CD4-positive, CD25-positive, alpha-beta regulatory T cell (primary cell): ENCODE measurements at regions not wholly inside any gene's neighbourhood (a gene's known extent, or its start where the extent isn't known, plus 50 kb on each side); places are given as distances from the start of the nearest gene placed in this dataset.
A peak's percentile ranks its signal among the peaks of the same experiment; 100 is the strongest.

Source experiments
- ATAC-seq, 2 donors: fragments of 150-1000 bp; cut with Tn5 transposase; one replicate each; pipeline ENCODE4 v1.10.0; 2021; ENCODE audit warnings: low read depth in 2 of 2, moderate number of reproducible peaks in 2 of 2, moderate library complexity in 1 of 2
- DNase-seq, 3 donors: peaks; one replicate each; pipeline versions ENCODE4 v3.0.0 to v3.0.0-alpha.2; 2012 to 2022; ENCODE audit warnings: mixed read lengths in 1 of 3
- H3K27ac ChIP-seq: one replicate; pipeline ENCODE4 v1.7.0; 2013; ENCODE audit warnings: mild to moderate bottlenecking, low read length; ENCODE audit not compliant: insufficient read depth, poor library complexity, severe bottlenecking
- H3K27me3 ChIP-seq: one replicate; pipeline ENCODE4 v1.7.0; 2013; ENCODE audit warnings: low read length; ENCODE audit not compliant: control insufficient read depth, insufficient read depth
- H3K36me3 ChIP-seq: one replicate; pipeline ENCODE4 v1.7.0; 2013; ENCODE audit warnings: mild to moderate bottlenecking, low read length, moderate library complexity; ENCODE audit not compliant: control insufficient read depth, insufficient read depth
- H3K4me1 ChIP-seq: 2 replicates; pipeline ENCODE4 v1.7.0; 2013; ENCODE audit warnings: mild to moderate bottlenecking, low read length; ENCODE audit not compliant: insufficient read depth, control insufficient read depth, poor library complexity, severe bottlenecking
- H3K4me3 ChIP-seq: one replicate; pipeline ENCODE4 v1.7.0; 2013; ENCODE audit warnings: low read depth, mild to moderate bottlenecking, low read length, moderate library complexity
- H3K9me3 ChIP-seq, 2 experiments: 1 replicate in 1 of 2; 2 replicates in 1 of 2; pipeline ENCODE4 v1.7.0; 2013; ENCODE audit warnings: low read length in 2 of 2, mild to moderate bottlenecking in 1 of 2, moderate library complexity in 1 of 2; ENCODE audit not compliant: control insufficient read depth in 2 of 2
- H3K27ac Mint-ChIP-seq, 3 donors: one replicate each; pipeline ENCODE4 v1.8.0; 2020 to 2022; ENCODE audit warnings: mild to moderate bottlenecking in 3 of 3, mixed read lengths in 3 of 3, moderate library complexity in 2 of 3
- H3K27me3 Mint-ChIP-seq: one replicate; pipeline ENCODE4 v1.8.0; 2022; ENCODE audit warnings: mild to moderate bottlenecking, mixed read lengths
- H3K36me3 Mint-ChIP-seq: one replicate; pipeline ENCODE4 v1.8.0; 2020; ENCODE audit warnings: mixed read lengths
- H3K4me1 Mint-ChIP-seq, 4 donors: one replicate each; pipeline ENCODE4 v1.8.0; 2020 to 2022; ENCODE audit warnings: mixed read lengths in 4 of 4, mild to moderate bottlenecking in 1 of 4
- H3K4me3 Mint-ChIP-seq, 4 donors: one replicate each; pipeline ENCODE4 v1.8.0; 2020 to 2022; ENCODE audit warnings: mild to moderate bottlenecking in 4 of 4, mixed read lengths in 4 of 4, moderate library complexity in 3 of 4
- H3K9me3 Mint-ChIP-seq, 7 donors: one replicate each; pipeline ENCODE4 v1.8.0; 2020 to 2022; ENCODE audit warnings: mixed read lengths in 7 of 7, mild to moderate bottlenecking in 3 of 7, moderate library complexity in 2 of 7

GRCh38 chr14:49527221-49527620 lies 59.0 kb downstream of the RPS29 start:
- Mint-ChIP-seq H3K4me3 (no peak overlapping the region), H3K4me1 (no peaks in the 10 kb centered on the region), H3K27ac (no peak overlapping the region), H3K9me3 (peaks cover 0 to 6% (median 1%) of the 10 kb centered on the region in 7 donors), H3K36me3 (peaks cover 5% of the 10 kb centered on the region), H3K27me3 (peaks cover 28% of the 10 kb centered on the region)
- no peaks in the 10 kb centered on the region for H3K9me3 ChIP-seq
- no peaks in the 10 kb centered on the region for H3K27me3 ChIP-seq
- no peaks in the 10 kb centered on the region for H3K4me1 ChIP-seq
- no peak overlapping the region for H3K4me3 ChIP-seq
- no peak for ATAC-seq
- DNase-seq = no peak
- H3K36me3 ChIP-seq = no peaks in the 10 kb centered on the region
- no peak overlapping the region for H3K27ac ChIP-seq

GRCh38 chr14:49526101-49526500 lies 60.1 kb downstream of the RPS29 start:
- Histone ChIP-seq H3K4me1 (no peaks in the 10 kb centered on the region), H3K36me3 (no peaks in the 10 kb centered on the region), H3K9me3 (no peaks in the 10 kb centered on the region), H3K4me3 (no peak overlapping the region), H3K27ac (no peak overlapping the region), H3K27me3 (no peaks in the 10 kb centered on the region)
- DNase-seq = no peak
- Mint-ChIP-seq H3K27ac (no peak overlapping the region), H3K4me1 (no peaks in the 10 kb centered on the region), H3K36me3 (peaks cover 5% of the 10 kb centered on the region), H3K4me3 (no peak overlapping the region), H3K9me3 (peaks cover 0 to 7% (median 1%) of the 10 kb centered on the region in 7 donors), H3K27me3 (peaks cover 25% of the 10 kb centered on the region)
- no peak for ATAC-seq

GRCh38 chr14:49516286-49516685 lies 69.9 kb downstream of the RPS29 start:
- Mint-ChIP-seq H3K27me3 (peaks cover 24% of the 10 kb centered on the region), H3K4me3 (no peak overlapping the region), H3K27ac (no peak overlapping the region), H3K9me3 (peaks cover 0 to under 1% (median 0%) of the 10 kb centered on the region in 7 donors), H3K36me3 (no peaks in the 10 kb centered on the region), H3K4me1 (no peaks in the 10 kb centered on the region)
- DNase-seq = no peak
- Histone ChIP-seq H3K4me3 (no peak overlapping the region), H3K4me1 (no peaks in the 10 kb centered on the region), H3K27me3 (no peaks in the 10 kb centered on the region), H3K9me3 (no peaks in the 10 kb centered on the region), H3K36me3 (no peaks in the 10 kb centered on the region), H3K27ac (no peak overlapping the region)
- ATAC-seq = no peak

GRCh38 chr14:49512571-49512970 lies 73.6 kb downstream of the RPS29 start:
- Histone ChIP-seq H3K27me3 (no peaks in the 10 kb centered on the region), H3K9me3 (no peaks in the 10 kb centered on the region), H3K4me1 (no peaks in the 10 kb centered on the region), H3K36me3 (no peaks in the 10 kb centered on the region), H3K4me3 (no peak overlapping the region), H3K27ac (no peak overlapping the region)
- no peaks in the 10 kb centered on the region for H3K36me3 Mint-ChIP-seq
- H3K4me1 Mint-ChIP-seq = no peaks in the 10 kb centered on the region
- peaks cover 36% of the 10 kb centered on the region for H3K27me3 Mint-ChIP-seq
- no peak overlapping the region for H3K27ac Mint-ChIP-seq
- no peak overlapping the region for H3K4me3 Mint-ChIP-seq
- H3K9me3 Mint-ChIP-seq = peaks cover 0 to 2% (median 0%) of the 10 kb centered on the region in 7 donors
- no peak for ATAC-seq
- no peak for DNase-seq

GRCh38 chr14:49512147-49512551 lies 74.0 kb downstream of the RPS29 start:
- no peaks in the 10 kb centered on the region for H3K36me3 Mint-ChIP-seq
- H3K4me3 ChIP-seq = no peak overlapping the region
- DNase-seq = no peak

GRCh38 chr14:49508124-49508523 lies 78.1 kb downstream of the RPS29 start:
- Histone ChIP-seq H3K4me1 (no peaks in the 10 kb centered on the region), H3K4me3 (no peak overlapping the region), H3K36me3 (no peaks in the 10 kb centered on the region), H3K27ac (no peak overlapping the region), H3K9me3 (no peaks in the 10 kb centered on the region), H3K27me3 (peaks cover 4% of the 10 kb centered on the region)
- no peak for DNase-seq
- Mint-ChIP-seq H3K27me3 (peaks cover 41% of the 10 kb centered on the region), H3K4me1 (peaks cover 0 to 2% (median 0%) of the 10 kb centered on the region in 4 donors), H3K4me3 (no peak overlapping the region), H3K27ac (peak overlapping the region in 1 of 3 donors; percentile 7), H3K36me3 (no peaks in the 10 kb centered on the region), H3K9me3 (peaks cover 0 to 3% (median 0%) of the 10 kb centered on the region in 7 donors)
- no peak for ATAC-seq

More at GRCh38 chr14:49512147-49512551, 74.0 kb downstream of the RPS29 start:
- Mint-ChIP-seq H3K9me3 (peaks cover 0 to 2% (median 0%) of the 10 kb centered on the region in 7 donors), H3K27ac (no peak overlapping the region), H3K27me3 (peaks cover 40% of the 10 kb centered on the region), H3K4me1 (no peaks in the 10 kb centered on the region), H3K4me3 (no peak overlapping the region)
- Histone ChIP-seq H3K36me3 (no peaks in the 10 kb centered on the region), H3K9me3 (no peaks in the 10 kb centered on the region), H3K4me1 (no peaks in the 10 kb centered on the region), H3K27me3 (no peaks in the 10 kb centered on the region), H3K27ac (no peak overlapping the region)
- ATAC-seq = no peak

- Histone ChIP-seq H3K4me3 (no peak overlapping the region), H3K36me3 (no peaks in the 10 kb centered on the region), H3K27ac (no peak overlapping the region), H3K27me3 (peaks cover 8% of the 10 kb centered on the region), H3K9me3 (no peaks in the 10 kb centered on the region), H3K4me1 (no peaks in the 10 kb centered on the region)
- no peaks in the 10 kb centered on the region for H3K36me3 Mint-ChIP-seq
- no peak overlapping the region for H3K27ac Mint-ChIP-seq
- no peak for DNase-seq
- H3K9me3 Mint-ChIP-seq = peaks cover 0 to 3% (median 0%) of the 10 kb centered on the region in 7 donors
- H3K4me3 Mint-ChIP-seq = no peak overlapping the region
- ATAC-seq = no peak
- peaks cover 33% of the 10 kb centered on the region for H3K27me3 Mint-ChIP-seq
- peaks cover 0 to 2% (median 0%) of the 10 kb centered on the region in 4 donors for H3K4me1 Mint-ChIP-seq
Observed at GRCh38 chr14:49506650-49507049, 79.5 kb downstream of the RPS29 start.

- no peak for DNase-seq
- no peaks in the 10 kb centered on the region for H3K9me3 ChIP-seq
- Mint-ChIP-seq H3K27me3 (peaks cover 34% of the 10 kb centered on the region), H3K27ac (no peak overlapping the region), H3K4me1 (peaks cover 0 to 2% (median 0%) of the 10 kb centered on the region in 4 donors), H3K4me3 (no peak overlapping the region), H3K9me3 (peaks cover 0 to 3% (median 0%) of the 10 kb centered on the region in 7 donors), H3K36me3 (no peaks in the 10 kb centered on the region)
- no peak for ATAC-seq
- H3K36me3 ChIP-seq = no peaks in the 10 kb centered on the region
- no peak overlapping the region for H3K4me3 ChIP-seq
- H3K4me1 ChIP-seq = no peaks in the 10 kb centered on the region
- H3K27ac ChIP-seq = no peak overlapping the region
- peaks cover 11% of the 10 kb centered on the region for H3K27me3 ChIP-seq
Observed at GRCh38 chr14:49505041-49505766, 81.0 kb downstream of the RPS29 start.
